ENCODE measurements at regions not wholly inside any gene's neighbourhood (a gene's known extent, or its start where the extent isn't known, plus 50 kb on each side); places are given as distances from the start of the nearest gene placed in this dataset.
A peak's percentile ranks its signal among the peaks of the same experiment; 100 is the strongest.

- Histone ChIP-seq H3K4me1 (ENCODE audit: insufficient read depth, low read length, poor library complexity, severe bottlenecking) (no peaks in the 10 kb centered on the region), H3K9me2 (ENCODE audit: insufficient read depth, low read length) (no peaks in the 10 kb centered on the region), H3K4me2 (ENCODE audit: low read length) (no peak overlapping the region), H3K27ac (ENCODE audit: low read depth, low read length, poor library complexity, severe bottlenecking) (no peak overlapping the region), H3K4me3 (ENCODE audit: low read depth, low read length, poor library complexity, severe bottlenecking) (no peak overlapping the region), H2AFZ (ENCODE audit: low read length) (no peak overlapping the region), H3K36me3 (ENCODE audit: insufficient read depth, low read length) (no peaks in the 10 kb centered on the region), H3K9me3 (ENCODE audit: low read length) (no peaks in the 10 kb centered on the region), H3K79me2 (ENCODE audit: insufficient read depth, low read depth, low read length) (no peaks in the 10 kb centered on the region), H4K20me1 (ENCODE audit: insufficient read depth, low read length) (no peaks in the 10 kb centered on the region)
- TF ChIP-seq CTCF (conservative IDR thresholded peaks at IDR 0.05; ENCODE audit: low read length) (no peak), EZH2phosphoT487 (IDR thresholded peaks at IDR 0.05; ENCODE audit: borderline replicate concordance, low read depth, low read length) (no peak)
- ChIA-PET POLR2A (interaction anchor here (0.7 kb wide), 1 partner anchor 13 kb away, joined by 4 read pairs; no protein-coding TSS in a partner anchor), CTCF (ENCODE audit: unreplicated experiment) (no interaction called here)
- intact Hi-C loops (cut with micrococcal nuclease; ENCODE audit: unreplicated experiment), result no loop called here
- BruUV-seq (replicated peaks), result no TSS peak
- no peak for DNase-seq (ENCODE audit: low spot score)
These were observed 1133.0 kb downstream of the PDHA2 start for GRCh38 chr4:96972920-96973319.

- no TSS peak for BruUV-seq (replicated peaks)
- peak; percentile 24; the same call in 1 of the 2 replicates for TF ChIP-seq CTCF (conservative IDR thresholded peaks at IDR 0.05; ENCODE audit: low read length)
- TF ChIP-seq EZH2phosphoT487 (IDR thresholded peaks at IDR 0.05; ENCODE audit: borderline replicate concordance, low read depth, low read length), result no peak
These were observed 1134.4 kb downstream of the PDHA2 start for GRCh38 chr4:96974295-96974694.

GRCh38 chr4:96983830-96984229 is 1143.9 kb downstream of the PDHA2 start:
- BruUV-seq (replicated peaks), result no TSS peak
- TF ChIP-seq EZH2phosphoT487 (IDR thresholded peaks at IDR 0.05; ENCODE audit: borderline replicate concordance, low read depth, low read length) (no peak), CTCF (conservative IDR thresholded peaks at IDR 0.05; ENCODE audit: low read length) (no peak)
- intact Hi-C loops (cut with micrococcal nuclease; ENCODE audit: unreplicated experiment), result no loop called here

More at GRCh38 chr4:96974295-96974694, 1134.4 kb downstream of the PDHA2 start:
- no peak overlapping the region for H2AFZ ChIP-seq (ENCODE audit: low read length)
- no peak overlapping the region for H3K4me3 ChIP-seq (ENCODE audit: low read depth, low read length, poor library complexity, severe bottlenecking)
- intact Hi-C loops (cut with micrococcal nuclease; ENCODE audit: unreplicated experiment), result no loop called here
- CTCF ChIA-PET (ENCODE audit: unreplicated experiment), result no interaction called here
- no peak overlapping the region for H3K27ac ChIP-seq (ENCODE audit: low read depth, low read length, poor library complexity, severe bottlenecking)
- H3K4me1 ChIP-seq (ENCODE audit: insufficient read depth, low read length, poor library complexity, severe bottlenecking), result no peaks in the 10 kb centered on the region
- H3K9me2 ChIP-seq (ENCODE audit: insufficient read depth, low read length), result no peaks in the 10 kb centered on the region
- no peaks in the 10 kb centered on the region for H3K36me3 ChIP-seq (ENCODE audit: insufficient read depth, low read length)
- no peak overlapping the region for H3K4me2 ChIP-seq (ENCODE audit: low read length)
- H3K79me2 ChIP-seq (ENCODE audit: insufficient read depth, low read depth, low read length), result no peaks in the 10 kb centered on the region
- no peaks in the 10 kb centered on the region for H4K20me1 ChIP-seq (ENCODE audit: insufficient read depth, low read length)
- POLR2A ChIA-PET, result no interaction called here
- no peak for DNase-seq (ENCODE audit: low spot score)
- no peaks in the 10 kb centered on the region for H3K9me3 ChIP-seq (ENCODE audit: low read length)

More at GRCh38 chr4:96983830-96984229, 1143.9 kb downstream of the PDHA2 start:
- Histone ChIP-seq H3K36me3 (ENCODE audit: insufficient read depth, low read length) (no peaks in the 10 kb centered on the region), H3K27ac (ENCODE audit: low read depth, low read length, poor library complexity, severe bottlenecking) (no peak overlapping the region), H3K4me2 (ENCODE audit: low read length) (no peak overlapping the region), H3K9me3 (ENCODE audit: low read length) (no peaks in the 10 kb centered on the region), H3K79me2 (ENCODE audit: insufficient read depth, low read depth, low read length) (no peaks in the 10 kb centered on the region), H3K9me2 (ENCODE audit: insufficient read depth, low read length) (no peaks in the 10 kb centered on the region), H2AFZ (ENCODE audit: low read length) (no peak overlapping the region), H3K4me1 (ENCODE audit: insufficient read depth, low read length, poor library complexity, severe bottlenecking) (no peaks in the 10 kb centered on the region), H4K20me1 (ENCODE audit: insufficient read depth, low read length) (no peaks in the 10 kb centered on the region), H3K4me3 (ENCODE audit: low read depth, low read length, poor library complexity, severe bottlenecking) (no peak overlapping the region)
- POLR2A ChIA-PET, result interaction anchor here (0.7 kb wide), 2 partner anchors 972 to 1896 kb away, joined by 3 to 4 read pairs; no protein-coding TSS in a partner anchor
- CTCF ChIA-PET (ENCODE audit: unreplicated experiment), result no interaction called here
- DNase-seq (ENCODE audit: low spot score), result no peak

Data from OCI-LY7 (cell line).